ENCODE measurements at regions not wholly inside any gene's neighbourhood (a gene's known extent, or its start where the extent isn't known, plus 50 kb on each side); places are given as distances from the start of the nearest gene placed in this dataset.

DNA sequence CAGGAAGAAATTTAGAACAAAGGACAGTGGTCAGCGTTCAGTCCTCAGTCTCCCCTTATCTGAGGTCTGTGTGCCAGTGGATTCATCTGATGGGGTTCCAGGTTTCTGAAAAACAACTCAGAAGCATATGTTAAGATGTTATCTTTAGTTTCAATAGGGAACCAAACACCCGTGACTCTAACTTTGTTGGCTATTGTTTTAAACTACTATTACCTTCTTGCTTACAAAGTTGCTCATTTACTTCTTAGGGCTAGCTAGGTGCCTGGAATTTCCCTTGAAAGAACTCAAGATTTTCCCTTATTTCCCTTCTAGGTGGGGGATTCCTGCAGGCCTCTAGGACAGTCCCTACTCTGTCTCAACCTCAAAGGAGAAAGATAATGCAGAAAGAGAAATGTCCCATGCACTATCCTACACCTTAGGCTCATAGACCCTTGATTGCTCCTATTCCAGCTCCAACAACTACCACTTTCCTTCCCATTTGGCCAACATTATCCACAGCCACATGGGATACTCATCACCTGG is 192.5 kb upstream of the LYZL1 start:
- no peak for DNase-seq

DNA sequence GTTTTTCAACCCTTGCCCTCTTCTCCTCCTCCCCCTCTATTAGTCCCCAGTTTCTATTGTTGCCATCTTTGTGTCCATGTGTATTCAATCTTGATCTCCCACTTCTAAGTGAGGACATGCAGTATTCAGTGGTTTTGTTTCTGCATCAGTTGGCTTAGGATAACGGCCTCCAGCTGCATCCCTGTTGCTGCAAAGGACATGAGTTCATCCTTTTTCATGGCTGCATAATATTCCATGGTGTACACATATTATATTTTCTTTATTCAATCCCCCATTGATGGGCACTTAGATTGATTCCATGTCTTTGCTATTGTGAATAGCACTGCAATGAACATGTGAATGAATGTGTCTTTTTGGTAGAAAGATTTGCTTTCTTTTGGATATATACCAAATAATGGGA is 190.4 kb upstream of the LYZL1 start:
- no peak for DNase-seq

DNA sequence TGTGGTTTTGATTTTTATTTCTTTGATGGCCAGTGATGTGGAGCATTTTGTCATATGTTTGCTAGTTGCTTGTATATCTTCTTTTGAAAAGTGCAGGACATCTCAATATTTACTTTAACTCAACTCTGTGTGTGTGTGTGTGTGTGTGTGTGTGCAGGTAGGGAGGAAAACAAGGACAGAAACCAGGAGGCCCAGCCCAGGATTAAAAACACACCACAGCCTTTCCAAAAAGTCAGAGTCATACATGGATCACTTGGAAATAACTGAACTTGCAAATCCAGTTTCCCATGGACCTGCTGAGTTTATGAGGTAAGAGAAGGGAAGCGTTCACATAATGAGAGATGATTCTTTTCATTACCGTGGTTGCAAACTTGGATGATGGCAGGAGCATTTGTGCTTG is 189.9 kb upstream of the LYZL1 start:
- DNase-seq: no peak

GRCh38 chr10:29099415-29099814 is 189.5 kb upstream of the LYZL1 start:
- no peak for DNase-seq

DNA sequence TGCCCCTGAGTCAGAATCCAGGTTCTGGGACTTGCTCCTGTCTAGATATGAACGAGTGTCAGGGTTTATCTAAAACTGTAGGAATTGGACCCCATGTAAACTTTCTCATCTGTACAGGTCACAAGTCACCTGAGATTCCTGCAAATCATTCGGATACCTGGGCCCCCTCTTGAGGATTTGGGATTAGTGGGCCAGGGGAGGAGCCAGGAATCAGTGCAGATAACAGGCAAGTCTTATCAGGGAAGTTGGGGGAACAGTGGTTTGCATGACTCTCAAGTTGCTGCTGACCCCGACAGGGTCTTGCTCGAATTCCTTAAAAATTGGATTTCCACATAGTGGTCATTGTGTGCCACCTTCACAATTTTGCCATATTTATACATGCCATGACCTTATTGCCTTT is 188.4 kb upstream of the LYZL1 start:
- DNase-seq: no peak

- no peak for DNase-seq
Measured at GRCh38 chr10:29102233-29102632, 186.6 kb upstream of the LYZL1 start.

GRCh38 chr10:29102636-29103035 is 186.2 kb upstream of the LYZL1 start:
- DNase-seq: no peak

- DNase-seq: no peak
Measured at GRCh38 chr10:29104661-29105399, 184.0 kb upstream of the LYZL1 start.

GRCh38 chr10:29105516-29106215 is 183.2 kb upstream of the LYZL1 start:
- DNase-seq: no peak

GRCh38 chr10:29106287-29106686 is 182.6 kb upstream of the LYZL1 start:
- DNase-seq: no peak

- DNase-seq: no peak
Measured at GRCh38 chr10:29107866-29108498, 180.9 kb upstream of the LYZL1 start.

- DNase-seq: no peak
Measured at GRCh38 chr10:29109707-29110571, 178.9 kb upstream of the LYZL1 start.

GRCh38 chr10:29112827-29113615 is 175.8 kb upstream of the LYZL1 start:
- no peak for DNase-seq

DNA sequence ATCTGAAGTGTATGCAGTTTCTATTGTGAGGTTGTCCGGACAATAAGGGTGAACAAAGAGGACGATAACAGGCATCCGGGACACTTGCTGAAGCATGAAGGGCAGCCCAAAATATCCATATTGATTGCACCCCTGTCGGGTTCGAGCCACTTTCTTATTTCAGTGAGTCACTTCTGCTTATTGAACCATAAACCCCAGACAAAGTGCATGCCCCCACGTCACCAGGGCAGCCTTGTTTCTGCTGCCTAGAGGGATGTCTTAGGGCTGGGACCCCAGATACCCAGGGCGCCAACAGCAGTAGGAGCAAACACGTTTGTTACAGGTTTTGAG is 175.3 kb upstream of the LYZL1 start:
- DNase-seq: no peak

GRCh38 chr10:29114141-29114540 is 174.7 kb upstream of the LYZL1 start:
- DNase-seq: no peak

GRCh38 chr10:29117781-29118180 is 171.1 kb upstream of the LYZL1 start:
- DNase-seq: no peak

DNA sequence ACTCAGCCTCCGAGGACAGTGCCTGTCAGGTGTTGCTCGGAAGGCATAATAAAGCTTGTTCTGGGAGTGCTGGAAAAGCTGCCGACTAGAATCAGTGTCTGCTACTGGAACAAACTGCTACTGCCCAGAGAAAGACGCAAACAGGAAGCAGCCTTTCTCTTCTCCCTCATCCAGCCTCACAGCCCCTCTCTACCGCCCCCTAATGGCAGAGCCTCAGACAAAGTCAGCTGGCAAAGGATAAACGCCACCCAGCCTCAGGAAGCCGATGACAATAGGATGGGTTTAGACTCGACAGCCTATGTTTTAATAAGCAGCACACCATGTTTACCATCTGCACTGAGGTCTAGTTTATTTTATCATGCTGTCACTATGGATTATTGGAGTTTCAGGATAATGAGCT is 169.5 kb upstream of the LYZL1 start:
- no peak for DNase-seq

GRCh38 chr10:29120216-29120615 is 168.7 kb upstream of the LYZL1 start:
- no peak for DNase-seq

- DNase-seq: no peak
Measured at GRCh38 chr10:29124864-29125263, 164.0 kb upstream of the LYZL1 start.

DNA sequence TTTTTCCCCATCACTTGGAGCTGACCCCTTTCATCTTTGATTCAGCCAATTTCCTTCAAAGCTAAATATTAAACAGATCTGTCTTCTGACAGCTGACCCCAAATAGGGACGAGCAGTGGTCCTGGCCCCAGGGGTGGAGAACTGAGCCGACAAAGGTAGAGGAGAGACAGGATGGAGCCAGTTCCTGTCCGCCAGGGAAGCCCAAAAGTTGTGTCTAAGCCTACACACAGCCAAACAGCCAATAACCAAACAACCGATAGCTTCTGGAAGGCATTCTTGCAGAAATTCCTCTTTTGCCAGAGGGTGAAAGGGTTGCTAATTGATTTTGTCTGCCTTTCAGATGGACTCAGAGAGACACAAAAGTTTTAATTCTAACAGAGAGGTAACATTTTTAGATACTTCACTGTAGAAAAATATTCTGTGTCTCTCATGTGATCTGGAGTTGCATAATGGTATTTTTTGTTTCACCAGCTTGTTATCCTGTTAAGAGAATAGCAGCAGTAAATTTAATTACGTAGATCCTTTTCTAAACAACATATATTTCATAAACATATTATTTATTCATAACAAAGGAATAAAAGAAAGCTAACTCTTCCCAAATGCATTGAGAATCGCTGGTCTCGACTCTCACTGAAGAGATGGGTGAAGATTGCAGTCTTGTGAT is 161.7 kb upstream of the LYZL1 start:
- no peak for DNase-seq

DNA sequence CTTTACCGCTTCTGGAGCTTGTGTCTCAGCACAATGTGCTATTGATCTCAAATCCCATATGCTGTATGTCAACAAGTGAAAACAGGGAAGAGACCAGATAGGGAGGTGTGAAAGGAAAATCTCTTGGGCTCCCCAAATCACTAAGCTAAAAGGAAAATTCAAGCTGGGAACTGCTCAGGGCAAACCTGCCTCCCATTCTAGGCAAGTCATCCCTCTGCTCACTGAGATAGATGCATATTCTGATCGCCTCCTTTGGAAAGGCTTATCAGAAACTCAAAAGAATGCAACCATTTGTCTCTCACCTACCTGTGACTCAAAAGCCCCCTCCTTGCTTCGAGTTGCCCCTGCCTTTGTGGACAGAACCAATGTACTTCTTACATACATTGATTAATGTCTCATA is 161.1 kb upstream of the LYZL1 start:
- DNase-seq: no peak

- DNase-seq: no peak
Measured at GRCh38 chr10:29130190-29130673, 158.6 kb upstream of the LYZL1 start.

Data from stimulated activated CD4-positive, alpha-beta T cell treated with anti-CD3 and anti-CD28 coated beads, Interleukin-4, amount 100 ng/mL, for 24 hours (primary cell).